Keratinocyte (primary cell): ENCODE measurements at regions not wholly inside any gene's neighbourhood (a gene's known extent, or its start where the extent isn't known, plus 50 kb on each side); places are given as distances from the start of the nearest gene placed in this dataset.

Experiments
- DNase-seq: peaks from one replicate; pipeline ENCODE4 v3.0.0-alpha.2; 2011; ENCODE audit warnings: low read depth, missing footprints, low spot score
- FAIRE-seq: peaks from 2 replicates; lab custom pipeline; 2011; peaks lifted over from hg19 to GRCh38; lab: Jason Lieb, UNC
- H2AFZ ChIP-seq: 2 replicates; pipeline ENCODE4 v1.6.0; 2012; ENCODE audit warnings: low read length, control low read depth, inconsistent platforms; ENCODE audit not compliant: control insufficient read depth
- H3K27ac ChIP-seq: 2 replicates; pipeline ENCODE4 v1.5.1; 2011; ENCODE audit warnings: low read length; ENCODE audit not compliant: control insufficient read depth, insufficient read depth
- H3K27me3 ChIP-seq: 3 replicates; pipeline ENCODE4 v1.6.0; 2011; ENCODE audit warnings: low read length; ENCODE audit not compliant: control insufficient read depth, insufficient read depth; ENCODE audit errors: extremely low read depth
- H3K36me3 ChIP-seq, 2 experiments: 2 replicates in 1 of 2; 3 replicates in 1 of 2; pipeline ENCODE4 v1.5.1; 2011; ENCODE audit warnings: low read length in 2 of 2, mild to moderate bottlenecking in 1 of 2; ENCODE audit not compliant: control insufficient read depth in 2 of 2, insufficient read depth in 2 of 2; ENCODE audit errors: extremely low read depth in 1 of 2
- H3K4me1 ChIP-seq: 3 replicates; pipeline ENCODE4 v1.5.1; 2011; ENCODE audit warnings: low read length; ENCODE audit not compliant: control insufficient read depth, insufficient read depth; ENCODE audit errors: extremely low read depth
- H3K4me2 ChIP-seq: 3 replicates; pipeline ENCODE4 v1.6.0; 2011; ENCODE audit warnings: low read depth, low read length; ENCODE audit not compliant: control insufficient read depth, insufficient read depth; ENCODE audit errors: extremely low read depth
- H3K4me3 ChIP-seq, 3 experiments: fragments of 200-600 bp in 1 of 3; sonication (generic) in 1 of 3; 2 replicates in 2 of 3; 3 replicates in 1 of 3; pipeline ENCODE4 v1.5.1; 2011 to 2016; ENCODE audit warnings: low read length in 3 of 3, mild to moderate bottlenecking in 3 of 3, control low read depth in 2 of 3, inconsistent platforms in 1 of 3, low read depth in 1 of 3, mixed read lengths in 1 of 3, mixed run types in 1 of 3, moderate library complexity in 1 of 3; ENCODE audit not compliant: control insufficient read depth in 2 of 3, insufficient read depth in 2 of 3; ENCODE audit errors: extremely low read depth in 1 of 3
- H3K79me2 ChIP-seq: 2 replicates; pipeline ENCODE4 v1.6.0; 2012; ENCODE audit warnings: low read length; ENCODE audit not compliant: control insufficient read depth, insufficient read depth
- H3K9ac ChIP-seq: 3 replicates; pipeline ENCODE4 v1.6.0; 2011; ENCODE audit warnings: low read length; ENCODE audit not compliant: control insufficient read depth, insufficient read depth; ENCODE audit errors: extremely low read depth
- H3K9me1 ChIP-seq: 3 replicates; pipeline ENCODE4 v1.6.0; 2011; ENCODE audit warnings: low read length; ENCODE audit not compliant: control insufficient read depth, insufficient read depth; ENCODE audit errors: extremely low read depth
- H3K9me3 ChIP-seq: 2 replicates; pipeline ENCODE4 v1.5.1; 2012; ENCODE audit warnings: low read depth, low read length; ENCODE audit not compliant: control insufficient read depth
- H4K20me1 ChIP-seq: 3 replicates; pipeline ENCODE4 v1.6.0; 2011; ENCODE audit warnings: low read length; ENCODE audit not compliant: control insufficient read depth, insufficient read depth; ENCODE audit errors: extremely low read depth
- CTCF ChIP-seq, 3 experiments: IDR thresholded peaks in 1 of 3; conservative IDR thresholded peaks in 1 of 3; optimal IDR thresholded peaks in 1 of 3; 2 replicates in 2 of 3; 3 replicates in 1 of 3; pipeline versions ENCODE3 to v1.5.1; 2011; ENCODE audit warnings: low read length in 3 of 3, mild to moderate bottlenecking in 3 of 3, moderate library complexity in 2 of 3, control low read depth in 1 of 3, inconsistent platforms in 1 of 3; ENCODE audit not compliant: insufficient read depth in 2 of 3; ENCODE audit errors: extremely low read depth in 1 of 3
- EZH2 ChIP-seq: IDR thresholded peaks from one replicate; pipeline ENCODE4 v1.6.1; 2012; ENCODE audit warnings: inconsistent platforms, mild to moderate bottlenecking, low read length, moderate library complexity
- dilution Hi-C: fragments of 300-500 bp; cut with MboI; formaldehyde crosslinking; loops from one replicate; pipeline ENCODE4 v1.7.0; 2020; ENCODE audit warnings: low sequenced_read_pairs; ENCODE audit not compliant: extremely low pct_ligation_motif_present

- FAIRE-seq (no peak), DNase-seq (no peak)
- H3K27ac ChIP-seq = no peak overlapping the region
- H2AFZ ChIP-seq = no peak overlapping the region
- H3K4me3 ChIP-seq = no peak overlapping the region
- H4K20me1 ChIP-seq = no peaks in the 10 kb centered on the region
- H3K4me1 ChIP-seq = peaks cover 22% of the 10 kb centered on the region
- H3K79me2 ChIP-seq = no peaks in the 10 kb centered on the region
- H3K4me2 ChIP-seq = no peak overlapping the region
- no peak for TF ChIP-seq CTCF (optimal IDR thresholded peaks at IDR 0.05 in 1 of 3, IDR thresholded peaks at IDR 0.05 in 1 of 3, conservative IDR thresholded peaks at IDR 0.05 in 1 of 3; ENCODE audit: extremely low read depth in 1 of 3, insufficient read depth in 2 of 3, low read length in 3 of 3)
- no peak for TF ChIP-seq EZH2
- H3K36me3 ChIP-seq = no peaks in the 10 kb centered on the region
- dilution Hi-C loops = no loop called here
- H3K27me3 ChIP-seq = no peaks in the 10 kb centered on the region
- no peaks in the 10 kb centered on the region for H3K9me3 ChIP-seq
- no peaks in the 10 kb centered on the region for H3K9me1 ChIP-seq
- H3K9ac ChIP-seq = no peak overlapping the region
These were observed 143.7 kb downstream of the LRATD1 start for GRCh38 chr2:14776216-14776615.

GRCh38 chr2:14778015-14778414 is 145.5 kb downstream of the LRATD1 start:
- Histone ChIP-seq H3K9me3 (no peaks in the 10 kb centered on the region), H3K4me1 (peaks cover 26% of the 10 kb centered on the region), H3K4me2 (peak overlapping the region; percentile 72), H3K9me1 (no peaks in the 10 kb centered on the region), H3K27ac (peak overlapping the region; percentile 48), H3K27me3 (no peaks in the 10 kb centered on the region), H3K4me3 (peak overlapping the region in 1 of 3 experiments; percentile 6), H2AFZ (peak overlapping the region; percentile 81), H3K9ac (no peak overlapping the region), H3K36me3 (no peaks in the 10 kb centered on the region), H4K20me1 (no peaks in the 10 kb centered on the region), H3K79me2 (no peaks in the 10 kb centered on the region)
- TF ChIP-seq CTCF (optimal IDR thresholded peaks at IDR 0.05 in 1 of 3, IDR thresholded peaks at IDR 0.05 in 1 of 3, conservative IDR thresholded peaks at IDR 0.05 in 1 of 3; ENCODE audit: extremely low read depth in 1 of 3, insufficient read depth in 2 of 3, low read length in 3 of 3) (no peak), EZH2 (no peak)
- DNase-seq (peak; percentile 73), FAIRE-seq (peak; percentile 85)
- dilution Hi-C loops = no loop called here
